Activated CD4-positive, CD25-positive, alpha-beta regulatory T cell treated with anti-CD3 and anti-CD28 coated beads, Interleukin-2, amount 50 U/mL, for 24 hours (primary cell): ENCODE measurements at regions not wholly inside any gene's neighbourhood (a gene's known extent, or its start where the extent isn't known, plus 50 kb on each side); places are given as distances from the start of the nearest gene placed in this dataset.
"Not testable (repeated sequence)": the region's sequence is repeated elsewhere in the genome, so short reads cannot be mapped to it uniquely, and the experiment has no call there.

Source experiments
- ATAC-seq, 2 donors: fragments of 150-1000 bp; cut with Tn5 transposase; one replicate each; pipeline ENCODE4 v1.10.0; 2021; ENCODE audit warnings: mild to moderate bottlenecking in 1 of 2, moderate library complexity in 1 of 2

GRCh38 chr3:10628891-10629670 lies 123.7 kb upstream of the ATP2B2 start:
- ATAC-seq = no peak

GRCh38 chr3:10629671-10630040 lies 124.3 kb upstream of the ATP2B2 start:
- no peak for ATAC-seq

- no peak for ATAC-seq
Observed at GRCh38 chr3:10631224-10631623, 125.8 kb upstream of the ATP2B2 start.

GRCh38 chr3:10632125-10632524 lies 126.7 kb upstream of the ATP2B2 start:
- no peak for ATAC-seq

- no peak for ATAC-seq
Observed at GRCh38 chr3:10632741-10633140, 127.4 kb upstream of the ATP2B2 start.

- ATAC-seq = no peak
Observed at GRCh38 chr3:10635446-10636076, 130.2 kb upstream of the ATP2B2 start.

- no peak for ATAC-seq
Observed at GRCh38 chr3:10637342-10637741, 132.0 kb upstream of the ATP2B2 start.

GRCh38 chr3:10638466-10638865 lies 133.1 kb upstream of the ATP2B2 start:
- ATAC-seq = no peak

- no peak for ATAC-seq
Observed at GRCh38 chr3:10641760-10642159, 136.4 kb upstream of the ATP2B2 start.

- no peak for ATAC-seq
Observed at GRCh38 chr3:10644189-10644588, 138.8 kb upstream of the ATP2B2 start.

GRCh38 chr3:10645800-10646199 lies 140.4 kb upstream of the ATP2B2 start:
- ATAC-seq = no peak

GRCh38 chr3:10646531-10647335 lies 141.3 kb upstream of the ATP2B2 start:
- ATAC-seq = no peak

GRCh38 chr3:10647376-10647775 lies 142.0 kb upstream of the ATP2B2 start:
- ATAC-seq = no peak

GRCh38 chr3:10648181-10648580 lies 142.8 kb upstream of the ATP2B2 start:
- no peak for ATAC-seq

GRCh38 chr3:10649463-10649862 lies 144.1 kb upstream of the ATP2B2 start:
- not testable (repeated sequence) for ATAC-seq

GRCh38 chr3:10651506-10651905 lies 146.1 kb upstream of the ATP2B2 start:
- ATAC-seq = no peak

- ATAC-seq = no peak
Observed at GRCh38 chr3:10653241-10653640, 147.9 kb upstream of the ATP2B2 start.

- no peak for ATAC-seq
Observed at GRCh38 chr3:10653866-10654611, 148.7 kb upstream of the ATP2B2 start.

GRCh38 chr3:10655105-10655504 lies 149.7 kb upstream of the ATP2B2 start:
- ATAC-seq = no peak

GRCh38 chr3:10657339-10657738 lies 152.0 kb upstream of the ATP2B2 start:
- not testable (repeated sequence) for ATAC-seq

- ATAC-seq = no peak
Observed at GRCh38 chr3:10665592-10665991, 150.4 kb upstream of the SLC6A11 start.

- ATAC-seq = no peak
Observed at GRCh38 chr3:10666621-10667020, 149.4 kb upstream of the SLC6A11 start.

- no peak for ATAC-seq
Observed at GRCh38 chr3:10667269-10667668, 148.8 kb upstream of the SLC6A11 start.
